ENCODE measurements at regions not wholly inside any gene's neighbourhood (a gene's known extent, or its start where the extent isn't known, plus 50 kb on each side); places are given as distances from the start of the nearest gene placed in this dataset.
"Not testable (repeated sequence)": the region's sequence is repeated elsewhere in the genome, so short reads cannot be mapped to it uniquely, and the experiment has no call there.

- DNase-seq: not testable (repeated sequence)
Observed at GRCh38 chr2:114018464-114018863, 128.6 kb downstream of the ACTR3 start.

- no peak for DNase-seq
Observed at GRCh38 chr2:114020668-114021067, 130.8 kb downstream of the ACTR3 start.

GRCh38 chr2:114022360-114023085 is 132.6 kb downstream of the ACTR3 start:
- DNase-seq: peak in 1 of 2 donors; percentile 6

GRCh38 chr2:114024326-114024725 is 134.4 kb downstream of the ACTR3 start:
- DNase-seq: no peak

GRCh38 chr2:114025030-114025429 is 135.1 kb downstream of the ACTR3 start:
- no peak for DNase-seq

DNA sequence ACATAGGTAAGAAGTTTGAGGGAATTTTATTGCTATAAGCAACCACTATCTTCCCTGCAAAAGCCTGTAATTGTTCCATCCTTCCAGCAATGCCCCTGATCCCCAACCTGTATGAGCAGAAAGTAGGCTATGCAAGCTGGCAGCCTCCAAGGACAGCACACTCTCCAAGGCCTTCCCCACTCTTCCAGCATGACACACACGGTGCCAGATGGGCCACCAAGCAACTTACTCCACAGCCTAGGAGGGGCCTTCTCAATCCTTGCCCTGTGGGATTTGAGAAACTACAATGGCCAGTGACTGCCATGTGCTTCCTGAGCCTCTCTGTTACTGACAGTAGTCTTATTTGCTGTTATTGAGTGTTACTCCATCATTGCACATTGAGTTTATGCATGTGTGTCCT is 137.5 kb downstream of the ACTR3 start:
- DNase-seq: no peak

DNA sequence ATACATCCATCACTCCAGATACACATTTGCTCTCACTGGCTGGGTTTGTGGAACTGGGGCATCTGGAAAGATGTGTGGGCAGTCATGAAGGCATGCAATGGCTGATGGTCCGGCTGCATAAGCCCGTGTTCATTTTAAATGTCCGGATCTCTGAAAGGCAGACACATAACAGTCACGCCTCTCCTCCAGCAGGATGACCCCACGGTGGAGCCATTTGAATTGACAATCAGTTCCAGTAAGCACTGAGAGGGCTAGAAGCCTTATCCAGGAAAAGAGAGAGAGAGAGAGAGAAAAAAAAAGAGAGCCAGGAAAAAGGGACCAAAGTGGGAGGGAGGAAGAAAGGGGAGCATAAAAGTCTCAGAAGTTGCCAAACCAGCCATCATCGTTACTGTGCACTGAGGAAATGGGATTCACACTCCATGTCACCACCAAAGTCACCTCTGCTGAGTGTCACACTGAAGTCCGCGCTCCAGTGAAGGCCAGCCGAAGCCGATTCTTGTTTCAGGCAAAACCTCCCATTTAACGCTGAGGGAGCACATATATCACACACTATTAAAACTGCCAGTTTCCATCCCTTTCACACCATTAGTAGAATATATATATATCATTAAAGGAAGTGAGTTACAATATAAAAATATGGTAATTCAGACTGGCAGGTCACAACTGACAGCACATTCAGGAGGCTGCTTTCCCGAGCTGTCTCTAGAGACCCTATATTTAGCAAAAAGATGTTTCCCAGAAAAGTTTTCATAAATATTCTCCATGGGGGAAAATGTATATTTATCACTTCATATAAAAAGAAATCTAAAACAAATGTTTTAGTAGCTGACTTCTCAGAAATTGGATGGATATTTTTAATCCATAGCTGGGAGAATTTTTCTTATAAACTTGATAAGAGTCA is 142.0 kb downstream of the ACTR3 start:
- no peak for DNase-seq

DNA sequence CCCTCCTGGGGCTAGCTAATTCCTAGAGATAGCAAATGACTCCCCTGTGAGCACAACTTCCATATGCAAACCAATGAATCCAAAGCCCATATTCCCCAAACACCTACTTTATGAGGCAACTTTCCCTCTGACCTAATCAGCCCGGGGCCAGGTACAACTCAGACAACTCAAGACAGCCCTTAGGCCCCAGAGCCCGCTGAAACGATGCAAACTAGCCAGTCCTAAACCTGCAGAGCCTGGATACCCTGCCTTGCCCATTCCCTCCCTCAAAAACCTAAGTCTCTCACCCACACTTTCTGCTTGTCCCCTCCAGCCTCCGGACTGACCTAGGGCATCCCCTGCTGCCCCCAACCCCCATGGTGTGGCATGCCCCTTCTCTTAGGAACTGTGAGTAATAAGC is 142.8 kb downstream of the ACTR3 start:
- DNase-seq: no peak

DNA sequence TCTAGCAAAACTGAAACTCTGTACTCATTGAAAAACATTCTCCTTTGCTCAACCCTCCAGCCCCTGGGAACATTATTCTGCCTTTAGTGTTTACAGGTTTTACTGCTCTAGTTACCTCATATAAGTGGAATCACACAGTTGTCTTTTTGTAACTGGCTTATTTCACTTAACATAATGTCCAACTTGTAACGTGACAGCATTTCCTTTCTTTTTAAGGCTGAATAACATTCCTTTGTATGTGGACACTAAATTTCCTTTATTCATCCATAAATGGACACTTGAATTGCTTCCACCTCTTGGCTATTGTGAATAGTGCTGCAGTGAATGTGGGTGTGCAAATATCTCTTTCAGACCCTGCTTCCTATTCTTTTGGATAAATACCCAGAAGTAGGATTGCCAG is 144.9 kb downstream of the ACTR3 start:
- DNase-seq: no peak

- DNase-seq: no peak
Observed at GRCh38 chr2:114038710-114039109, 148.8 kb downstream of the ACTR3 start.

DNA sequence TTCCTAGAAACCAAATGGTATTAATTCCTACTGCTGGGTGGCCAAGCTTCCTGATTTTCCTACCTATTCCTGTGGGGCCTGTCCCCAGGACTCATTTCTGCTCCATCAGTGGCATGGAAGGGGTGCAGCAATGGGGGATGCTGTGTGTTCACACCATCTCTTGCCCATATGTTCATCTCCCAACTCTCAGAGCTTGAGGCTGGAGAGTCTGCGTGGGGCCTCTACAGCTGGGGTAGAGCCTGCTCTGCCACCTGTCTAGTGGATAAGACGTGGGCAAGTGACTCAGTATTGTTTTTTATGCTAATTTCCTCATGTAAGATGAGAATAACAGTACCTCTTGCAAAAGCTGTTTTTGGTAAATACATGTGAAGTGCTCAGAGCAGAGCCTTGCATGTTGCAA is 149.8 kb downstream of the ACTR3 start:
- DNase-seq: no peak

GRCh38 chr2:114040826-114041225 is 150.9 kb downstream of the ACTR3 start:
- no peak for DNase-seq

GRCh38 chr2:114044985-114045384 is 155.1 kb downstream of the ACTR3 start:
- DNase-seq: no peak

GRCh38 chr2:114046373-114046772 is 156.5 kb downstream of the ACTR3 start:
- DNase-seq: no peak

DNA sequence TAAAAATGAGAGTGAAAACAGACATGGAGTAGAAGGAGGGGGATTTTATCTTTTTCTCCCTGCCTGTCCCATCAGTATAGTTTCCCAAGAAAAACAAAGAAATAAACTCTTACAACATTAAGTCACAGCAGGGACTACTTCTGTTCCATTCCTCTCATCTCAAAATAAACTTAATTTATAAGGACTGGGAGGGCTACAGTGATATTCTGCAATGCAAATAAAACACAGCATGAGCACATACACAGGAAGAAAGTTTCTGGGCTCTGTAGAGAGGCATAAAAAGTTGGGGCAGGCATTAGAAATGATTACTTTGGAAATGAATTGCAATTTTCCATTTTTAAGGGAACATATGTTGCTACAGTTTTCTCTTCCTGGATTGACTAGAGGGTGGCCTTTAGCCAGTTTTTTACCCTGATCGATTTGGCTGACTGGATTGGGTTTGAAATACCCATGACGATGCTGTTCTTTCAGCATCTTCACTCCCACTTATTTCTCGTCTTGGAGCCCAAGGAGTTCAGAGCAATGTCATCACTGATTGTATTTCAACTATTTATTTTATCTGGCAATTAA is 157.1 kb downstream of the ACTR3 start:
- DNase-seq: no peak

GRCh38 chr2:114049280-114049679 is 159.4 kb downstream of the ACTR3 start:
- DNase-seq: no peak

DNA sequence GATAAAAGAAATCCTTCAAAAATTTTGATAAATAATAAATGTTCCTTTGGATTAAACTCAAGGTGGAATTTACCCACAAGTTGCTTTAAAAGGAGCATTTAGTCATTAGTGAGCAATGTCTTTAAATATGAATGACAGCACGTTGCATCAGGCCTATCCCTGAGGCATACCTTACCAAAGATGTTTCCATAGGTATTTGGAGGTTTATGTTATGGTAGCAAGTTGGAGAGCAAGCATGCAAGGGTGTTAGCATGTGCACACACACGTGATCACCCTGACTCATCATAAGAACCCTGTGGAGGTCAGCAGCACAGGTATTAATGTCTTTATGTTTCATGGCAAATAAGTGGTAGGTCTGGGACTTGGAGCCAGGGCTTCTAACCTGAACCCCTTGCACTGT is 159.9 kb downstream of the ACTR3 start:
- DNase-seq: no peak

DNA sequence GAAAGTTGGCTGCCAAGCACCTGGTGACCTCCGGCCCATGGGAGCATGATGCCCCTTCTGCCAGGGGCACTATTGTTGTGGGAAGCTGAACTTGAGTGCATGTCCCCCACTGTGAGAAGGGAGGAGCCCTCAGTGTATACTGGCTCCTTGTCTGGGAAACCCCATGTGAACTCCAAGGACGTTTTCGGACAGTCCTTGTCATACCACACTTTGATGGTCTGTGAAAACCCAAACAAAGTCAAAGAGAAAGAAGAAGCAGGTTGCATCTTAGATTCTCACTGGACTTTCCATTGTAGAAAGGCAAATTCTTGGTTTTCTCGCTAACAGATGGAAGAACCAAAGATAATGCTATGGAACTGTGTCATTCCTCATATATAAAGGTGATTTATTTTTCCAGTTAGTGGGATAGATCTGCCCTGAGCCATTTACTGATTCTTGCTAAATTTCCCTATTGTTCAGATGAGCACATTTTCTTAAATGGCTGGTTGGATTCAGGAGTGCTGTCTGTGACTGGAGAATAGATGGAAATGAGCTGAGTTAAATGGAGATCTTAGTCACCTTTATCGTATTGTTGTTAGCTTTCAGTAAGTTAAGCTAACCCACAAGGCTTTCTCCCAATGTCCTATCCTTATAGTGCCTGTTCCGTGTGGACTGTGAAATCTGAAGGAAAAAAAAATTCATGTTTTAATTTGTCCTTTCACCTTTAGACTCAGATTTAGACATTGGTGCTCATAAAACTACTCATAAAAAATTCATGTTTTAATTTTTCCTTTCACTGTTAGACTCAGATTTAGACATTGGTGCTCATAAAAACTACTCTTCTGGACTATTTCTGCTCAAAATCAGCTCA is 166.6 kb downstream of the ACTR3 start:
- no peak for DNase-seq

DNA sequence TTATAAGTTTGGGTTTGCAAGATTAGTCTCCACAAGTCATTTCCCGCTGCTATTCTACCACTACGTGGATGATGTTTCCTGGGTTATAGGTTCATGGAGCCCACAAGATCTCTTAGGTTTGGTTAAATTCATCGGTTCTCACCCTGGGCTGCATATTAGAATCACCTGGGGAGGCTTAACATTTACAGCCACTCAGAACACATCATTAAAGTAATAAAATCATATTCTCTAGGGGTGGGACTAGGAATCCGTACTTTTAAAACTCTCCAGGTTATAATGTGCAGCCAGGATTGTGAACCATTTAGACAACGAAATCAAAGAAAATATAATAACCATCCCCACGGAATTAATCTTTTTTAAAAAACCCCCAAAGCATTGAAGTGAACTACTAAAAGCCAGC is 167.7 kb downstream of the ACTR3 start:
- no peak for DNase-seq

- DNase-seq: no peak
Observed at GRCh38 chr2:114061566-114062098, 171.7 kb downstream of the ACTR3 start.

DNA sequence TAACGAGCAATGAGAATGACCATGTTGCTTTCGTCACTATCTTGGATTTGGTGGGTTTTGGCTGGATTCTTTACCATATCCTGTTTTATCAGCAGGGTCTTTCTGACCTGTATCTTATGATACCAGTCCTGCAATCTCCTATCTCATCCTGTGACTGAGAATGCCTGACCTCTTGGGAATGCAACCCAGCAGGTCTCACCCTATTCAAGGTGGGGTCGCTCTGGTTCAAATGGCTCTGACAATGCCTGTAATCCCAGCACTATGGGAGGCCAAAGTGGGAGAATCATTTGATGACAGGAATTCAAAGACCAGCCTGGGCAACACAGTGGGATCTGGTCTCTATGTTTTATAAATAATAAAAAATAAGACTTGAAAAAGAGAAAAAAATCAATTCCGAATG is 173.5 kb downstream of the ACTR3 start:
- no peak for DNase-seq

DNA sequence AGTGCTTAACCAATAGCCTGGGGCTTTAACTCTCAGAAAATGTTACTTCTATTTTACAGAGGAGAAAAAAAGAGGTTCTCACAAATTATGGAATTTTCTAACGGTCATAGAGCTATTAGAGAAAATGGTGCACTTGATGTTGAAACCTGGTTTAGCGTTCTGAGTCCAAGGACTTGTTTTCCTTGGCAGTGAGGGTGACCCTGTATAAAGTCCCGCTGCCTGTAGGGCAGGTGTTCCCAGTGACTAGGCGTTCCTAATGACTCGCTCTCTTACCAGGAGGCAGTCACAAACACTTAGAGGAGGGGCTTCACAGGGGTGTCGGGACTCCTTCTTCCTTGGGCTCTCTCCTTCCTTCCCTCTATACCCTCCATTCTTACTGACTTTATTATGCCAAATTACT is 175.8 kb downstream of the ACTR3 start:
- no peak for DNase-seq

All from inflammatory macrophage treated with lipopolysaccharide for 1 hour (primary cell).